Upper lobe of left lung (tissue), 6 donors: ENCODE measurements at regions not wholly inside any gene's neighbourhood (a gene's known extent, or its start where the extent isn't known, plus 50 kb on each side); places are given as distances from the start of the nearest gene placed in this dataset.
A peak's percentile ranks its signal among the peaks of the same experiment; 100 is the strongest.

Source experiments
- ATAC-seq, 2 donors: fragments of 200-7000 bp; cut with Tn5 transposase; one replicate each; pipeline ENCODE4 v1.9.1; 2022; ENCODE audit warnings: mild to moderate bottlenecking in 2 of 2, moderate library complexity in 2 of 2; ENCODE audit not compliant: low FRiP score in 2 of 2
- DNase-seq, 2 donors: peaks; one replicate each; pipeline ENCODE4 v3.0.0-alpha.2; 2019 to 2020
- H3K27ac ChIP-seq, 4 donors: fragments of 200-600 bp; sonication (generic); one replicate each; pipeline ENCODE4 v1.5.1; 2016 to 2019
- H3K27me3 ChIP-seq, 4 donors: fragments of 200-600 bp; sonication (generic); one replicate each; pipeline ENCODE4 v1.5.1; 2017 to 2019
- H3K36me3 ChIP-seq, 4 donors: fragments of 200-600 bp; sonication (generic); one replicate each; pipeline ENCODE4 v1.5.1; 2016 to 2019
- H3K4me1 ChIP-seq, 4 donors: fragments of 200-600 bp; sonication (generic); one replicate each; pipeline ENCODE4 v1.5.1; 2018 to 2019
- H3K4me3 ChIP-seq, 4 donors: fragments of 200-600 bp; sonication (generic); one replicate each; pipeline ENCODE4 v1.5.1; 2017 to 2019; ENCODE audit warnings: mild to moderate bottlenecking in 2 of 4, moderate library complexity in 1 of 4
- H3K9me3 ChIP-seq, 4 donors: fragments of 200-600 bp; sonication (generic); one replicate each; pipeline ENCODE4 v1.5.1; 2018 to 2019
- EP300 ChIP-seq, 4 donors: sonication (generic); formaldehyde crosslinking; IDR thresholded peaks; one replicate each; pipeline ENCODE4 v1.5.1; 2017; ENCODE audit warnings: antibody characterized with exemption in 4 of 4, control low read depth in 2 of 4
- POLR2A ChIP-seq, 4 donors: fragments of 450-650 bp; IDR thresholded peaks; one replicate each; pipeline ENCODE4 v1.5.1; 2016 to 2017; ENCODE audit warnings: antibody characterized with exemption in 4 of 4, mild to moderate bottlenecking in 2 of 4
- POLR2AphosphoS5 ChIP-seq, 2 donors: sonication (generic); formaldehyde crosslinking; IDR thresholded peaks; one replicate each; pipeline ENCODE4 v1.5.1; 2017; ENCODE audit warnings: antibody characterized with exemption in 2 of 2
- WGBS, 2 donors: methylation state at CpG; one replicate each; pipeline ENCODE4 v1.1.5; 2017 to 2018; 5-methylcytosine and 5-hydroxymethylcytosine counted together
- TF ChIP-seq, protein P1 (sequence below), 6 experiments: fragments of 450-650 bp in 4 of 6; fragments of 200-600 bp in 2 of 6; sonication (generic) in 2 of 6; IDR thresholded peaks; one replicate each; pipeline ENCODE4 v1.5.1; 2016 to 2019; ENCODE audit warnings: antibody characterized with exemption in 6 of 6
- donor health status: DM: no; HTN: no; CAD: no; lungs with moderate emphysema.
- donor health status: DM: no; HTN: yes; CAD: no; lungs with severe emphysema.

DNA sequence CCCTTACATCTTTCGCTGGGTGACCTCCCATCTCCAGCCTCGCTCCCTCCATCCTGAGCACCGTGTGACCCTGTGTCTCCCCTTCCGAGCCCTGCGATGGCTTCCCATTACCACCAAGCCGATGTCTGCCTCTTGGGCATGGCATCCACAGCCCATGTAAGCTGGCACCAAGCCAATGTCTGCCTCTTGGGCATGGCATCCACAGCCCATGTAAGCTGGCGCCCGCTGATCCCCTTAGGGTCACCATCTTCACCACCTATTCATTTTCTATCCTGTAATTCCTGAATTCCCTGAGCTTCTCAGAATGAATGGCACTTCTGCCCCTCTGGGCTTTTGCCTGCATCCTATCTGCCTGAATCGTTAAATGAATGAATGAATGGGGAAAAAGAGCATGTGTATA is 478.2 kb upstream of the CCL2 start:
- no peaks in the 10 kb centered on the region for H3K36me3 ChIP-seq
- H3K9me3 ChIP-seq: no peaks in the 10 kb centered on the region
- no peak overlapping the region for H3K27ac ChIP-seq
- TF ChIP-seq POLR2A (IDR thresholded peaks at IDR 0.05): no peak
- no peak for TF ChIP-seq POLR2AphosphoS5 (IDR thresholded peaks at IDR 0.05)
- TF ChIP-seq EP300 (IDR thresholded peaks at IDR 0.05): no peak
- TF ChIP-seq, protein P1, sequence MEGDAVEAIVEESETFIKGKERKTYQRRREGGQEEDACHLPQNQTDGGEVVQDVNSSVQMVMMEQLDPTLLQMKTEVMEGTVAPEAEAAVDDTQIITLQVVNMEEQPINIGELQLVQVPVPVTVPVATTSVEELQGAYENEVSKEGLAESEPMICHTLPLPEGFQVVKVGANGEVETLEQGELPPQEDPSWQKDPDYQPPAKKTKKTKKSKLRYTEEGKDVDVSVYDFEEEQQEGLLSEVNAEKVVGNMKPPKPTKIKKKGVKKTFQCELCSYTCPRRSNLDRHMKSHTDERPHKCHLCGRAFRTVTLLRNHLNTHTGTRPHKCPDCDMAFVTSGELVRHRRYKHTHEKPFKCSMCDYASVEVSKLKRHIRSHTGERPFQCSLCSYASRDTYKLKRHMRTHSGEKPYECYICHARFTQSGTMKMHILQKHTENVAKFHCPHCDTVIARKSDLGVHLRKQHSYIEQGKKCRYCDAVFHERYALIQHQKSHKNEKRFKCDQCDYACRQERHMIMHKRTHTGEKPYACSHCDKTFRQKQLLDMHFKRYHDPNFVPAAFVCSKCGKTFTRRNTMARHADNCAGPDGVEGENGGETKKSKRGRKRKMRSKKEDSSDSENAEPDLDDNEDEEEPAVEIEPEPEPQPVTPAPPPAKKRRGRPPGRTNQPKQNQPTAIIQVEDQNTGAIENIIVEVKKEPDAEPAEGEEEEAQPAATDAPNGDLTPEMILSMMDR (IDR thresholded peaks at IDR 0.05): no peak
- no peaks in the 10 kb centered on the region for H3K4me1 ChIP-seq
- DNase-seq (no peak), ATAC-seq (no peak)
- no peak overlapping the region for H3K4me3 ChIP-seq
- WGBS, 2 donors: 90 to 92% methylated on average over 9 of the region's 9 CpGs
- no peaks in the 10 kb centered on the region for H3K27me3 ChIP-seq

DNA sequence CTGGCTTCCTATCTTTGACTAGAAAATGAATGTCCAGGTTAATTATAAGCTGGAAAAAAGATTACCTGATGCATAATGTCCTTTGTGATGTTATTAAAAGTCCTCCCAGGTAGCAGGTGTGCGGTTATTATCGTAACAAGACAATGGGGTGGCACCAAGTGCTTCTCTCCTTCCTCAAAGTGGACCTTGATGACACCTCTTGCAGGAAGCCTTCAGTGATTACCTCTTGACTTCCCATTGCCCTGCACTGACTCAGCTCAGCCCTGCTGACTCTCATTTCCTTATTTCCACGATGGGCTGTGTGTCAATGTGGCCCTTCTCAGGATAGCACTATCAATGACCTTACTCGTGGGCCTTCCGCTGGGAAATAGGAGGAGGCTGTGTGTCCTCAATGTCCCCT is 477.4 kb upstream of the CCL2 start:
- Histone ChIP-seq H3K27me3 (no peaks in the 10 kb centered on the region), H3K9me3 (no peaks in the 10 kb centered on the region), H3K36me3 (no peaks in the 10 kb centered on the region), H3K4me3 (no peak overlapping the region), H3K27ac (no peak overlapping the region), H3K4me1 (no peaks in the 10 kb centered on the region)
- DNase-seq (no peak), ATAC-seq (no peak)
- TF ChIP-seq POLR2A (IDR thresholded peaks at IDR 0.05) (no peak), POLR2AphosphoS5 (IDR thresholded peaks at IDR 0.05) (no peak), EP300 (IDR thresholded peaks at IDR 0.05) (no peak)
- TF ChIP-seq, protein P1 (IDR thresholded peaks at IDR 0.05): no peak
- WGBS, 2 donors: 79 to 83% methylated on average over 5 of the region's 5 CpGs

DNA sequence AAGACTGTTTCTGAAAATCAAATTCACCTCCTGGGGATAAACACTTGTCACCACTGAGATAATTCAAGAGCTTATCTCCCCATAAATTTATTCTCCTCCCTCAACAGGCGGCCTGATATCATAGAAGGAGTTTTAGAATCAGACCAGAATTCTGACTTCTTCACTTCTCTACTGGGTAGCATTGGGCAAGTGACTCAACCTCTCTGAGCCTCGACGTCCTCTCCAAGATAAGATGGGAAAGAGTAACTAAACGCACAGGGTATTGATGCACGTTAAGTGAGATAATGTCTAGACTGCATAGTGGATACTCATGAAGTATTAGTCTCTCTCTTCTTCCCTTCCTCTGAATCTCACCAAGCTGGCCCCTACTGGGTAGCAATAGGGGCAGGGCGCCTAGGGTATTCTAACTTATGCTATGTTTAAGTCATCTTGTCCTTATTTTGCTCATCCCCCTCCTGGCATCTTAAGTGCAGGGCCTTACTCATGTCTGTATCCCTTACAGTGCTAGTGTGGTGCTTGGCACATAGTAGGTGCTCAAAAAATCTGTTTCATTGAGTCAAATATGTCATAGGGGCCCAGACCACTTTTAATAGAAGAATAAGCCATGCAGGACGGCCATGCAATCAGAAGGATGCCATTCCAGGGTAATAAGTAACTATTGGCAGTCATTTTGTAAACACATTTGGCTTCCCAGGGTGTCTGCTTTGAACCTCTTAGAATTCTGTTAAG is 476.4 kb upstream of the CCL2 start:
- DNase-seq (no peak), ATAC-seq (no peak)
- Histone ChIP-seq H3K4me3 (no peak overlapping the region), H3K36me3 (no peaks in the 10 kb centered on the region), H3K9me3 (no peaks in the 10 kb centered on the region), H3K27me3 (no peaks in the 10 kb centered on the region), H3K27ac (no peak overlapping the region), H3K4me1 (no peaks in the 10 kb centered on the region)
- no peak for TF ChIP-seq POLR2AphosphoS5 (IDR thresholded peaks at IDR 0.05)
- TF ChIP-seq EP300 (IDR thresholded peaks at IDR 0.05): no peak
- TF ChIP-seq, protein P1 (IDR thresholded peaks at IDR 0.05): no peak
- TF ChIP-seq POLR2A (IDR thresholded peaks at IDR 0.05): no peak
- 64 to 72% methylated on average over 7 of the region's 7 CpGs for WGBS, 2 donors

DNA sequence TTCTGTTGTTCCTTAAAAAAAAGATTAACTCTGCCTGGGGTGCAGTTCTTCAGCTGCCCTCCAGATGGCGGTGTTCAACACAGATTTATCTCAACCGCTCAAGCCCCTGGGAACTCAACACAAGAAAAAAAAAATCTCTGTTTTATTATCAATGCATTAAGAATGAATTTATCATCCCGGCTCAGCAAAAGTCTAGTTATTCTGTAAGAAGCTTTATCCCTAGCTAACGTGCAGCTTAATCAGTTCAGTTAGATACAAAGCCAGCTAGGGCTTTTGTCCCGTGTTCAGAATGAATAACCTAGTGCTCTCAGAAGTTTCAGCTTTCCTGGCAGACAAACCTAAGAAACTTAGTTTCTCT is 475.9 kb upstream of the CCL2 start:
- Histone ChIP-seq H3K9me3 (no peaks in the 10 kb centered on the region), H3K36me3 (no peaks in the 10 kb centered on the region), H3K27me3 (no peaks in the 10 kb centered on the region), H3K4me3 (no peak overlapping the region), H3K4me1 (no peaks in the 10 kb centered on the region), H3K27ac (no peak overlapping the region)
- ATAC-seq (peak in 1 of 2 donors; percentile 74), DNase-seq (peak in 1 of 2 donors; percentile 37)
- TF ChIP-seq POLR2A (IDR thresholded peaks at IDR 0.05) (no peak), EP300 (IDR thresholded peaks at IDR 0.05) (no peak), POLR2AphosphoS5 (IDR thresholded peaks at IDR 0.05) (no peak)
- TF ChIP-seq, protein P1 (IDR thresholded peaks at IDR 0.05): peak; percentile 70 to 98 (median 88)
- WGBS, 2 donors: 4 to 8% methylated on average over 5 of the region's 5 CpGs

DNA sequence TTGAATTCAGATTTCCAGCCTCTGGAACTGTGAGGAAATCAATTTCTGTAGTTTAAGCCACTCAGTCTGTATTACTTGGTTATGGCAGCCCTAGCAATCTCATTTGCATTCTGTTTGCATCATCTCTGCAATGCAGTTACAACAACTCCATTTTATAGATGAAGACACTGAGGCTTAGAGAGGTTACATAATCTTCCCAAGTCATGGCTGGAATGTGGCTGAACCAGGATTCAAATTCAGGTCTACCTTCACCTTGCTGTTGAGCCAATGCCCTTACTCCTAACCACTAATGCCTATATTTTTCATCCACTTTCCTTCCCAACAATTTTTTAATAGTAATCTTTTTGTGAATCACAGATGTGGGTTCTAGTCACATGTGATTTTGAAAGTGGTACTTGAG is 469.8 kb upstream of the CCL2 start:
- no peak overlapping the region for H3K27ac ChIP-seq
- DNase-seq (no peak), ATAC-seq (no peak)
- no peaks in the 10 kb centered on the region for H3K27me3 ChIP-seq
- H3K4me1 ChIP-seq: no peaks in the 10 kb centered on the region
- H3K9me3 ChIP-seq: no peaks in the 10 kb centered on the region
- TF ChIP-seq, protein P1 (IDR thresholded peaks at IDR 0.05): no peak
- TF ChIP-seq POLR2AphosphoS5 (IDR thresholded peaks at IDR 0.05): no peak
- TF ChIP-seq EP300 (IDR thresholded peaks at IDR 0.05): no peak
- no peak for TF ChIP-seq POLR2A (IDR thresholded peaks at IDR 0.05)
- no peak overlapping the region for H3K4me3 ChIP-seq
- H3K36me3 ChIP-seq: no peaks in the 10 kb centered on the region
